NB4 (cell line): ENCODE measurements at regions not wholly inside any gene's neighbourhood (a gene's known extent, or its start where the extent isn't known, plus 50 kb on each side); places are given as distances from the start of the nearest gene placed in this dataset.

ENCODE experiments used
- CTCF ChIP-seq: IDR thresholded peaks from one replicate; pipeline ENCODE4 v1.5.1; 2012; ENCODE audit warnings: low read depth, low read length
- POLR2A ChIP-seq: IDR thresholded peaks from 2 replicates; pipeline ENCODE4 v1.6.1; 2011; ENCODE audit warnings: mild to moderate bottlenecking; ENCODE audit not compliant: insufficient read length; ENCODE audit errors: extremely low read depth

GRCh38 chr2:156837635-156838370 is 401.6 kb downstream of the GPD2 start:
- TF ChIP-seq CTCF (no peak), POLR2A (no peak)
